Stromal cell of bone marrow (primary cell): ENCODE measurements at regions not wholly inside any gene's neighbourhood (a gene's known extent, or its start where the extent isn't known, plus 50 kb on each side); places are given as distances from the start of the nearest gene placed in this dataset.
"Not testable (repeated sequence)": the region's sequence is repeated elsewhere in the genome, so short reads cannot be mapped to it uniquely, and the experiment has no call there.

ENCODE experiments used
- DNase-seq: peaks from one replicate; pipeline ENCODE4 v3.0.0-alpha.2; 2012; ENCODE audit warnings: low read depth

- DNase-seq: peak; percentile 7
These were observed 51.5 kb upstream of the MAP3K1 start for GRCh38 chr5:56763711-56764466.

GRCh38 chr5:56763182-56763581 is 52.2 kb upstream of the MAP3K1 start:
- no peak for DNase-seq

GRCh38 chr5:56761151-56761885 is 54.0 kb upstream of the MAP3K1 start:
- DNase-seq: no peak

- DNase-seq: no peak
These were observed 54.6 kb upstream of the MAP3K1 start for GRCh38 chr5:56760723-56761122.

GRCh38 chr5:56759521-56760216 is 55.7 kb upstream of the MAP3K1 start:
- DNase-seq: no peak

- no peak for DNase-seq
These were observed 58.3 kb upstream of the MAP3K1 start for GRCh38 chr5:56757077-56757476.

- no peak for DNase-seq
These were observed 60.3 kb upstream of the MAP3K1 start for GRCh38 chr5:56755036-56755555.

- DNase-seq: not testable (repeated sequence)
These were observed 61.8 kb upstream of the MAP3K1 start for GRCh38 chr5:56753588-56753987.

GRCh38 chr5:56751572-56752313 is 63.6 kb upstream of the MAP3K1 start:
- DNase-seq: no peak

GRCh38 chr5:56749842-56750241 is 65.5 kb upstream of the MAP3K1 start:
- no peak for DNase-seq

GRCh38 chr5:56746553-56747339 is 68.6 kb upstream of the MAP3K1 start:
- DNase-seq: no peak

- no peak for DNase-seq
These were observed 69.5 kb upstream of the MAP3K1 start for GRCh38 chr5:56745864-56746263.

- no peak for DNase-seq
These were observed 74.5 kb upstream of the MAP3K1 start for GRCh38 chr5:56740868-56741267.

- no peak for DNase-seq
These were observed 75.4 kb upstream of the MAP3K1 start for GRCh38 chr5:56739990-56740389.

GRCh38 chr5:56737951-56738606 is 77.3 kb upstream of the MAP3K1 start:
- no peak for DNase-seq

- DNase-seq: no peak
These were observed 78.2 kb upstream of the MAP3K1 start for GRCh38 chr5:56737002-56737621.

GRCh38 chr5:56735849-56736641 is 79.3 kb upstream of the MAP3K1 start:
- DNase-seq: no peak

- no peak for DNase-seq
These were observed 81.2 kb upstream of the MAP3K1 start for GRCh38 chr5:56734091-56734694.

GRCh38 chr5:56733580-56733979 is 81.8 kb upstream of the MAP3K1 start:
- DNase-seq: no peak
